Loucy (cell line): ENCODE measurements at regions not wholly inside any gene's neighbourhood (a gene's known extent, or its start where the extent isn't known, plus 50 kb on each side); places are given as distances from the start of the nearest gene placed in this dataset.

Experiments used
- EZH2phosphoT487 ChIP-seq: fragments of 200-600 bp; IDR thresholded peaks from 2 replicates; pipeline ENCODE4 v1.6.1; 2018; ENCODE audit warnings: antibody characterized with exemption, mild to moderate bottlenecking, moderate library complexity, borderline replicate concordance
- TF ChIP-seq, protein P1 (sequence below): fragments of 200-600 bp; sonication (generic); conservative IDR thresholded peaks from 2 replicates; pipeline ENCODE4 v1.5.1; 2014; ENCODE audit warnings: mild to moderate bottlenecking, antibody characterized with exemption, low read length

DNA sequence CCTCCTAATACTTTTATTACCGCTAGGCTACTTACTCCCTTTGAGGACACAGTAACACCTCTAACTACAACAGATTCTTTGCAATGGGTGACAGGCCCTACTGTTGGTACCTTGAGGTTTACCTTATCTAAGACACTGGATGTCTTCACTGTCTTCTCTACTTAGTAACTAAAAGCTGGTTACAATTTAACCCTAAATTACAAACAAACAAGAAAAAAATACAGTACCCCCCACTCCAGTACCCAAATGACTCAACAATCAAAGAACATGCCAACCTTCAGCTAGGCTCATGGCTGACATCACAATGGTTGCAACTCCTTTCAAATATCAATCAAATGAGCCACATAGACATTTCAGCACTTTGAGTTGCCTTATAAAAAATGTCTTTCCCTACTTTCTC lies 198.0 kb downstream of the GUCY2F start:
- TF ChIP-seq, protein P1, sequence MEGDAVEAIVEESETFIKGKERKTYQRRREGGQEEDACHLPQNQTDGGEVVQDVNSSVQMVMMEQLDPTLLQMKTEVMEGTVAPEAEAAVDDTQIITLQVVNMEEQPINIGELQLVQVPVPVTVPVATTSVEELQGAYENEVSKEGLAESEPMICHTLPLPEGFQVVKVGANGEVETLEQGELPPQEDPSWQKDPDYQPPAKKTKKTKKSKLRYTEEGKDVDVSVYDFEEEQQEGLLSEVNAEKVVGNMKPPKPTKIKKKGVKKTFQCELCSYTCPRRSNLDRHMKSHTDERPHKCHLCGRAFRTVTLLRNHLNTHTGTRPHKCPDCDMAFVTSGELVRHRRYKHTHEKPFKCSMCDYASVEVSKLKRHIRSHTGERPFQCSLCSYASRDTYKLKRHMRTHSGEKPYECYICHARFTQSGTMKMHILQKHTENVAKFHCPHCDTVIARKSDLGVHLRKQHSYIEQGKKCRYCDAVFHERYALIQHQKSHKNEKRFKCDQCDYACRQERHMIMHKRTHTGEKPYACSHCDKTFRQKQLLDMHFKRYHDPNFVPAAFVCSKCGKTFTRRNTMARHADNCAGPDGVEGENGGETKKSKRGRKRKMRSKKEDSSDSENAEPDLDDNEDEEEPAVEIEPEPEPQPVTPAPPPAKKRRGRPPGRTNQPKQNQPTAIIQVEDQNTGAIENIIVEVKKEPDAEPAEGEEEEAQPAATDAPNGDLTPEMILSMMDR = no peak
- no peak for TF ChIP-seq EZH2phosphoT487
